ENCODE measurements at regions not wholly inside any gene's neighbourhood (a gene's known extent, or its start where the extent isn't known, plus 50 kb on each side); places are given as distances from the start of the nearest gene placed in this dataset.

GRCh38 chr1:218080863-218081262 is 204.2 kb upstream of the RRP15 start:
- TF ChIP-seq POLR2A (IDR thresholded peaks at IDR 0.05; ENCODE audit: low read depth): no peak
- no peak for TF ChIP-seq POLR2AphosphoS5 (IDR thresholded peaks at IDR 0.05)
- TF ChIP-seq CTCF (IDR thresholded peaks at IDR 0.05): no peak
- no peak for TF ChIP-seq EP300 (IDR thresholded peaks at IDR 0.05)

Measured in esophagus muscularis mucosa (tissue), 4 donors.